ENCODE measurements at regions not wholly inside any gene's neighbourhood (a gene's known extent, or its start where the extent isn't known, plus 50 kb on each side); places are given as distances from the start of the nearest gene placed in this dataset.

DNA sequence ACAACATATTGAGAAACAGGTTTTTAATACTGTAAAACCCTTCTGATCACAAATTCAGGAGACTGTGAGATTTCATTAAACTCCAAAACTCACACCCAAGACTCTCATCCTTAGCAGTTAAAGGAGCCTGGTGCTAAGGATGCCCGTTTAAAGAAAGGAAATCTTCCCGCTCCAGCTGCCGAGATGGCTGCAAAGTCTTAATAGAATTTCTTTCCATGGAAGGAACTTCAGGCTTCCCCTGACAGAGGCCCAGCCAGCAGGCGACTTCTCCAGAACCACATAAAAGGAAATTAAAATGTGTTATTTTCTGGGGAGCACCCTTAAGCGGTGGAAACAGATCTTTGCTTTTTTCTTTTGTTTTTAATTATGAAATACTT, 104.7 kb upstream of the CHST15 start:
- TF ChIP-seq RCOR1 (IDR thresholded peaks at IDR 0.05; ENCODE audit: insufficient replicate concordance, low read length) (no peak), MAZ (IDR thresholded peaks at IDR 0.05; ENCODE audit: borderline replicate concordance, low read depth, low read length) (no peak), SMC3 (IDR thresholded peaks at IDR 0.05; ENCODE audit: low read depth, low read length) (no peak), CEBPB (IDR thresholded peaks at IDR 0.05; ENCODE audit: low read depth, low read length) (no peak), POLR2A (IDR thresholded peaks at IDR 0.05; ENCODE audit: low read depth, low read length) (no peak), RAD21 (IDR thresholded peaks at IDR 0.05; ENCODE audit: low read length) (no peak), CHD1 (IDR thresholded peaks at IDR 0.05; ENCODE audit: low read depth, low read length) (no peak), FOS (IDR thresholded peaks at IDR 0.05; ENCODE audit: low read depth, low read length) (no peak), MXI1 (IDR thresholded peaks at IDR 0.05; ENCODE audit: borderline replicate concordance, low read depth, low read length) (no peak)
- TF ChIP-seq, protein P1, sequence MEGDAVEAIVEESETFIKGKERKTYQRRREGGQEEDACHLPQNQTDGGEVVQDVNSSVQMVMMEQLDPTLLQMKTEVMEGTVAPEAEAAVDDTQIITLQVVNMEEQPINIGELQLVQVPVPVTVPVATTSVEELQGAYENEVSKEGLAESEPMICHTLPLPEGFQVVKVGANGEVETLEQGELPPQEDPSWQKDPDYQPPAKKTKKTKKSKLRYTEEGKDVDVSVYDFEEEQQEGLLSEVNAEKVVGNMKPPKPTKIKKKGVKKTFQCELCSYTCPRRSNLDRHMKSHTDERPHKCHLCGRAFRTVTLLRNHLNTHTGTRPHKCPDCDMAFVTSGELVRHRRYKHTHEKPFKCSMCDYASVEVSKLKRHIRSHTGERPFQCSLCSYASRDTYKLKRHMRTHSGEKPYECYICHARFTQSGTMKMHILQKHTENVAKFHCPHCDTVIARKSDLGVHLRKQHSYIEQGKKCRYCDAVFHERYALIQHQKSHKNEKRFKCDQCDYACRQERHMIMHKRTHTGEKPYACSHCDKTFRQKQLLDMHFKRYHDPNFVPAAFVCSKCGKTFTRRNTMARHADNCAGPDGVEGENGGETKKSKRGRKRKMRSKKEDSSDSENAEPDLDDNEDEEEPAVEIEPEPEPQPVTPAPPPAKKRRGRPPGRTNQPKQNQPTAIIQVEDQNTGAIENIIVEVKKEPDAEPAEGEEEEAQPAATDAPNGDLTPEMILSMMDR (conservative IDR thresholded peaks at IDR 0.05; ENCODE audit: low read depth, low read length), result no peak
- TF ChIP-seq, protein P2, sequence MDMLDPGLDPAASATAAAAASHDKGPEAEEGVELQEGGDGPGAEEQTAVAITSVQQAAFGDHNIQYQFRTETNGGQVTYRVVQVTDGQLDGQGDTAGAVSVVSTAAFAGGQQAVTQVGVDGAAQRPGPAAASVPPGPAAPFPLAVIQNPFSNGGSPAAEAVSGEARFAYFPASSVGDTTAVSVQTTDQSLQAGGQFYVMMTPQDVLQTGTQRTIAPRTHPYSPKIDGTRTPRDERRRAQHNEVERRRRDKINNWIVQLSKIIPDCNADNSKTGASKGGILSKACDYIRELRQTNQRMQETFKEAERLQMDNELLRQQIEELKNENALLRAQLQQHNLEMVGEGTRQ (IDR thresholded peaks at IDR 0.05; ENCODE audit: low read depth, low read length), result no peak
